WTC11 (cell line): ENCODE measurements at regions not wholly inside any gene's neighbourhood (a gene's known extent, or its start where the extent isn't known, plus 50 kb on each side); places are given as distances from the start of the nearest gene placed in this dataset.

Experiments used
- TF ChIP-seq, protein P1 (sequence below): sonication (generic); formaldehyde crosslinking; IDR thresholded peaks from 2 replicates; pipeline ENCODE4 v1.8.1; 2023; ENCODE audit warnings: mild to moderate bottlenecking, missing genetic modification reagents, moderate library complexity
- TF ChIP-seq, protein P2 (sequence below): fragments of 200-600 bp; IDR thresholded peaks from 2 replicates; pipeline ENCODE4 v1.8.0; 2022; ENCODE audit warnings: antibody characterized with exemption
- TF ChIP-seq, protein P3 (sequence below): sonication (generic); formaldehyde crosslinking; IDR thresholded peaks from 2 replicates; pipeline ENCODE4 v1.8.0; 2022; ENCODE audit warnings: mild to moderate bottlenecking, missing genetic modification reagents

DNA sequence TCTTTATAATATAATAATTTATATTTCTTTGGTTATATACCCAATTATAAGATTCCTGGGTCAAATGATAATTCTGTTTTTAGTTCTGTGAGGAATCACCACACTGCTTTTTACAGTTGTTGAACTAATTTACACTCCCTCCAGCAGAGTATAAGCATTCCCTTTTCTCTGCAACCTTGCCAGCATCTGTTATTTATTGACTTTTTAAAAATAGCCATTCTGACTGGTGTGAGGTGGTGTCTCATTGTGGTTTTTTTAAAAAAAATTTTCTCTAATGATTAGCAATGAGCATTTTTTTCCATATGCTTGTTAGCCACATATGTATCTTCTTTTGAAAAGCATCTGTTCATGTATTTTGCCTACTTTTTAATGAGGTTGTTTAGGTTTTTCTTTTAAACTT is 122.2 kb downstream of the ZNF486 start:
- TF ChIP-seq, protein P1, sequence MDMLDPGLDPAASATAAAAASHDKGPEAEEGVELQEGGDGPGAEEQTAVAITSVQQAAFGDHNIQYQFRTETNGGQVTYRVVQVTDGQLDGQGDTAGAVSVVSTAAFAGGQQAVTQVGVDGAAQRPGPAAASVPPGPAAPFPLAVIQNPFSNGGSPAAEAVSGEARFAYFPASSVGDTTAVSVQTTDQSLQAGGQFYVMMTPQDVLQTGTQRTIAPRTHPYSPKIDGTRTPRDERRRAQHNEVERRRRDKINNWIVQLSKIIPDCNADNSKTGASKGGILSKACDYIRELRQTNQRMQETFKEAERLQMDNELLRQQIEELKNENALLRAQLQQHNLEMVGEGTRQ (CRISPR knock-in tag): no peak
- TF ChIP-seq, protein P2, sequence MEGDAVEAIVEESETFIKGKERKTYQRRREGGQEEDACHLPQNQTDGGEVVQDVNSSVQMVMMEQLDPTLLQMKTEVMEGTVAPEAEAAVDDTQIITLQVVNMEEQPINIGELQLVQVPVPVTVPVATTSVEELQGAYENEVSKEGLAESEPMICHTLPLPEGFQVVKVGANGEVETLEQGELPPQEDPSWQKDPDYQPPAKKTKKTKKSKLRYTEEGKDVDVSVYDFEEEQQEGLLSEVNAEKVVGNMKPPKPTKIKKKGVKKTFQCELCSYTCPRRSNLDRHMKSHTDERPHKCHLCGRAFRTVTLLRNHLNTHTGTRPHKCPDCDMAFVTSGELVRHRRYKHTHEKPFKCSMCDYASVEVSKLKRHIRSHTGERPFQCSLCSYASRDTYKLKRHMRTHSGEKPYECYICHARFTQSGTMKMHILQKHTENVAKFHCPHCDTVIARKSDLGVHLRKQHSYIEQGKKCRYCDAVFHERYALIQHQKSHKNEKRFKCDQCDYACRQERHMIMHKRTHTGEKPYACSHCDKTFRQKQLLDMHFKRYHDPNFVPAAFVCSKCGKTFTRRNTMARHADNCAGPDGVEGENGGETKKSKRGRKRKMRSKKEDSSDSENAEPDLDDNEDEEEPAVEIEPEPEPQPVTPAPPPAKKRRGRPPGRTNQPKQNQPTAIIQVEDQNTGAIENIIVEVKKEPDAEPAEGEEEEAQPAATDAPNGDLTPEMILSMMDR: no peak
- TF ChIP-seq, protein P3, sequence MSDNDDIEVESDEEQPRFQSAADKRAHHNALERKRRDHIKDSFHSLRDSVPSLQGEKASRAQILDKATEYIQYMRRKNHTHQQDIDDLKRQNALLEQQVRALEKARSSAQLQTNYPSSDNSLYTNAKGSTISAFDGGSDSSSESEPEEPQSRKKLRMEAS: no peak
